ENCODE measurements at regions not wholly inside any gene's neighbourhood (a gene's known extent, or its start where the extent isn't known, plus 50 kb on each side); places are given as distances from the start of the nearest gene placed in this dataset.

GRCh38 chr5:153159616-153160015, 330.9 kb upstream of the GRIA1 start:
- H3K4me3 ChIP-seq, result no peak overlapping the region
- no peaks in the 10 kb centered on the region for H3K9me3 ChIP-seq
- ChIA-PET CTCF (no interaction called here), POLR2A (no interaction called here)
- no peak overlapping the region for H3K27ac ChIP-seq
- DNase-seq (ENCODE audit: low read depth in 1 of 2, low spot score in 1 of 2) (no peak), ATAC-seq (no peak), FAIRE-seq (no peak)
- TF ChIP-seq JUN (IDR thresholded peaks at IDR 0.05) (no peak), RAD21 (conservative IDR thresholded peaks at IDR 0.05 in 1 of 2, IDR thresholded peaks at IDR 0.05 in 1 of 2) (no peak), GATA3 (IDR thresholded peaks at IDR 0.05; ENCODE audit: borderline replicate concordance) (no peak), REST (IDR thresholded peaks at IDR 0.05) (no peak), MAX (IDR thresholded peaks at IDR 0.05) (no peak), PBX3 (IDR thresholded peaks at IDR 0.05) (no peak), ATOH8 (CRISPR knock-in tag; IDR thresholded peaks at IDR 0.05; ENCODE audit: low read depth) (no peak)
- WGBS (ENCODE audit: missing lambda C conversion rate), result 13% methylated on average over 3 of the region's 3 CpGs
- H3K4me1 ChIP-seq, result no peaks in the 10 kb centered on the region
- no peak overlapping the region for H3K4me2 ChIP-seq

- Histone ChIP-seq H3K9me3 (no peaks in the 10 kb centered on the region), H3K4me2 (no peak overlapping the region), H3K4me3 (no peak overlapping the region), H3K4me1 (no peaks in the 10 kb centered on the region), H3K27ac (no peak overlapping the region)
- ATAC-seq, result no peak
- no peak for DNase-seq (ENCODE audit: low read depth in 1 of 2, low spot score in 1 of 2)
- no peak for FAIRE-seq
- no peak for TF ChIP-seq BHLHE40 (IDR thresholded peaks at IDR 0.05; ENCODE audit: low read depth, low read length)
- TF ChIP-seq ATOH8 (CRISPR knock-in tag; IDR thresholded peaks at IDR 0.05; ENCODE audit: low read depth), result no peak
- TF ChIP-seq BCL3 (IDR thresholded peaks at IDR 0.05), result no peak
- no peak for TF ChIP-seq MAZ (IDR thresholded peaks at IDR 0.05; ENCODE audit: borderline replicate concordance, low read depth, low read length)
- TF ChIP-seq HOXB5 (CRISPR knock-in tag; IDR thresholded peaks at IDR 0.05), result no peak
- no peak for TF ChIP-seq TP53 (CRISPR knock-in tag; IDR thresholded peaks at IDR 0.05)
- TF ChIP-seq SMC3 (IDR thresholded peaks at IDR 0.05), result no peak
- CTCF ChIA-PET, result interaction anchor here (0.6 kb wide), 1 partner anchor 44 kb away, joined by 3 read pairs; no protein-coding TSS in a partner anchor
- 0% methylated on average over 1 of the region's 1 CpG for WGBS (ENCODE audit: missing lambda C conversion rate)
- POLR2A ChIA-PET, result no interaction called here
These were observed 322.2 kb upstream of the GRIA1 start for GRCh38 chr5:153168241-153168640.

- FAIRE-seq (no peak), ATAC-seq (no peak), DNase-seq (ENCODE audit: low read depth in 1 of 2, low spot score in 1 of 2) (no peak)
- Histone ChIP-seq H3K27ac (no peak overlapping the region), H3K4me3 (no peak overlapping the region), H3K4me1 (no peaks in the 10 kb centered on the region), H3K9me3 (no peaks in the 10 kb centered on the region), H3K4me2 (no peak overlapping the region)
- 22% methylated on average over 1 of the region's 1 CpG for WGBS (ENCODE audit: missing lambda C conversion rate)
- POLR2A ChIA-PET, result no interaction called here
- CTCF ChIA-PET, result no interaction called here
- TF ChIP-seq CHD4 (IDR thresholded peaks at IDR 0.05; ENCODE audit: borderline replicate concordance), result no peak
- TF ChIP-seq ZSCAN20 (CRISPR knock-in tag; IDR thresholded peaks at IDR 0.05), result no peak
- no peak for TF ChIP-seq TP53 (CRISPR knock-in tag; IDR thresholded peaks at IDR 0.05)
- TF ChIP-seq EP300 (IDR thresholded peaks at IDR 0.05), result no peak
- no peak for TF ChIP-seq POLR2A (IDR thresholded peaks at IDR 0.05; ENCODE audit: low read length)
- no peak for TF ChIP-seq HES2 (IDR thresholded peaks at IDR 0.05)
- TF ChIP-seq CTCF (IDR thresholded peaks at IDR 0.05), result no peak
- TF ChIP-seq SREBF2 (IDR thresholded peaks at IDR 0.05), result no peak
- TF ChIP-seq ESRRA (IDR thresholded peaks at IDR 0.05; ENCODE audit: borderline replicate concordance, low read length), result no peak
- no peak for TF ChIP-seq NPAS2 (CRISPR knock-in tag; IDR thresholded peaks at IDR 0.05; ENCODE audit: borderline replicate concordance)
- TF ChIP-seq BHLHE40 (IDR thresholded peaks at IDR 0.05; ENCODE audit: low read depth, low read length), result no peak
- no peak for TF ChIP-seq CEBPB (IDR thresholded peaks at IDR 0.05)
- TF ChIP-seq BCL3 (IDR thresholded peaks at IDR 0.05), result no peak
- no peak for TF ChIP-seq MAZ (IDR thresholded peaks at IDR 0.05; ENCODE audit: borderline replicate concordance, low read depth, low read length)
These were observed 303.0 kb upstream of the GRIA1 start for GRCh38 chr5:153187503-153187902.
